Spleen (tissue), 7 donors: ENCODE measurements at regions not wholly inside any gene's neighbourhood (a gene's known extent, or its start where the extent isn't known, plus 50 kb on each side); places are given as distances from the start of the nearest gene placed in this dataset.

Experiments
- CTCF ChIP-seq, 11 experiments: fragments of 200-600 bp in 7 of 11; fragments of 450-650 bp in 4 of 11; sonication (generic) in 4 of 11; IDR thresholded peaks in 8 of 11; conservative IDR thresholded peaks in 3 of 11; 1 replicate in 7 of 11; 2 replicates in 4 of 11; pipeline versions ENCODE4 v1.4.0 to v1.8.0; 2016 to 2021; ENCODE audit warnings: antibody characterized with exemption in 11 of 11, inconsistent platforms in 4 of 11, mild to moderate bottlenecking in 1 of 11
- POLR2A ChIP-seq, 3 donors: fragments of 450-650 bp; IDR thresholded peaks; one replicate each; pipeline ENCODE4 v1.5.1; 2017; ENCODE audit warnings: antibody characterized with exemption in 3 of 3, mild to moderate bottlenecking in 1 of 3
- donor health status: DM: no; HTN: no; CAD: no; lungs with moderate emphysema.
- donor health status: DM: no; HTN: no; CAD: no.
- donor health status: DM: no; HTN: no; CAD: no.

GRCh38 chr5:170448221-170448620, 55.6 kb upstream of the KCNIP1 start:
- no peak for TF ChIP-seq CTCF (IDR thresholded peaks at IDR 0.05 in 8 of 11, conservative IDR thresholded peaks at IDR 0.05 in 3 of 11)
- no peak for TF ChIP-seq POLR2A (IDR thresholded peaks at IDR 0.05)
